Endothelial cell of umbilical vein (primary cell): ENCODE measurements at regions not wholly inside any gene's neighbourhood (a gene's known extent, or its start where the extent isn't known, plus 50 kb on each side); places are given as distances from the start of the nearest gene placed in this dataset.

Experiments
- MAX ChIP-seq: IDR thresholded peaks from 2 replicates; pipeline ENCODE4 v1.6.1; 2011; ENCODE audit not compliant: insufficient read depth, insufficient read length
- POLR2A ChIP-seq: IDR thresholded peaks from 2 replicates; pipeline ENCODE4 v1.6.1; 2012; ENCODE audit warnings: low read depth, mild to moderate bottlenecking, control low read depth, low read length

GRCh38 chr6:3535776-3536435 is 79.1 kb upstream of the SLC22A23 start:
- TF ChIP-seq MAX (no peak), POLR2A (no peak)
